Posterior vena cava (tissue), 2 donors: ENCODE measurements at regions not wholly inside any gene's neighbourhood (a gene's known extent, or its start where the extent isn't known, plus 50 kb on each side); places are given as distances from the start of the nearest gene placed in this dataset.

Experiments used
- DNase-seq: peaks from one replicate; pipeline ENCODE4 v3.0.0-alpha.2; 2020; ENCODE audit warnings: low spot score
- intact Hi-C, 2 donors: fragments of 100-400 bp; cut with DNase I; formaldehyde crosslinking; loops; one replicate each; pipeline versions ENCODE4 v1.14.1 to v1.14.2; 2022 to 2023
- donor health status: DM: yes; HTN: yes; CAD: no.
- donor health status: DM: yes; HTN: yes; CAD: no.

GRCh38 chr6:53419026-53419425 is 70.3 kb upstream of the ELOVL5 start:
- intact Hi-C loops, result no loop called here
- no peak for DNase-seq

- intact Hi-C loops, result no loop called here
- DNase-seq, result no peak
Observed at GRCh38 chr6:53418288-53418687, 69.5 kb upstream of the ELOVL5 start.

GRCh38 chr6:53417141-53417540 is 68.4 kb upstream of the ELOVL5 start:
- intact Hi-C loops, result no loop called here
- no peak for DNase-seq

GRCh38 chr6:53413326-53413725 is 64.6 kb upstream of the ELOVL5 start:
- DNase-seq, result no peak
- intact Hi-C loops, result no loop called here

GRCh38 chr6:53412751-53413150 is 64.0 kb upstream of the ELOVL5 start:
- no peak for DNase-seq
- intact Hi-C loops, result no loop called here

- intact Hi-C loops, result no loop called here
- DNase-seq, result no peak
Observed at GRCh38 chr6:53412021-53412715, 63.4 kb upstream of the ELOVL5 start.

- intact Hi-C loops, result no loop called here
- DNase-seq, result no peak
Observed at GRCh38 chr6:53411451-53411850, 62.7 kb upstream of the ELOVL5 start.

- DNase-seq, result no peak
- intact Hi-C loops, result no loop called here
Observed at GRCh38 chr6:53410508-53411258, 61.9 kb upstream of the ELOVL5 start.

GRCh38 chr6:53408826-53409225 is 60.1 kb upstream of the ELOVL5 start:
- DNase-seq, result no peak
- intact Hi-C loops, result no loop called here

GRCh38 chr6:53399027-53399344 is 50.2 kb upstream of the ELOVL5 start:
- no peak for DNase-seq
- intact Hi-C loops, result loop anchor here in 1 of 2 donors (2.0 kb wide), 1 partner anchor 62 kb away; no protein-coding TSS in a partner anchor

GRCh38 chr6:53398247-53399026 is 49.7 kb upstream of the ELOVL5 start:
- intact Hi-C loops, result loop anchor here in 1 of 2 donors (2.0 kb wide), 1 partner anchor 62 kb away; no protein-coding TSS in a partner anchor

More at GRCh38 chr6:53398247-53399026, 49.7 kb upstream of the ELOVL5 start:
- no peak for DNase-seq
